ENCODE measurements at regions not wholly inside any gene's neighbourhood (a gene's known extent, or its start where the extent isn't known, plus 50 kb on each side); places are given as distances from the start of the nearest gene placed in this dataset.
A peak's percentile ranks its signal among the peaks of the same experiment; 100 is the strongest.

DNA sequence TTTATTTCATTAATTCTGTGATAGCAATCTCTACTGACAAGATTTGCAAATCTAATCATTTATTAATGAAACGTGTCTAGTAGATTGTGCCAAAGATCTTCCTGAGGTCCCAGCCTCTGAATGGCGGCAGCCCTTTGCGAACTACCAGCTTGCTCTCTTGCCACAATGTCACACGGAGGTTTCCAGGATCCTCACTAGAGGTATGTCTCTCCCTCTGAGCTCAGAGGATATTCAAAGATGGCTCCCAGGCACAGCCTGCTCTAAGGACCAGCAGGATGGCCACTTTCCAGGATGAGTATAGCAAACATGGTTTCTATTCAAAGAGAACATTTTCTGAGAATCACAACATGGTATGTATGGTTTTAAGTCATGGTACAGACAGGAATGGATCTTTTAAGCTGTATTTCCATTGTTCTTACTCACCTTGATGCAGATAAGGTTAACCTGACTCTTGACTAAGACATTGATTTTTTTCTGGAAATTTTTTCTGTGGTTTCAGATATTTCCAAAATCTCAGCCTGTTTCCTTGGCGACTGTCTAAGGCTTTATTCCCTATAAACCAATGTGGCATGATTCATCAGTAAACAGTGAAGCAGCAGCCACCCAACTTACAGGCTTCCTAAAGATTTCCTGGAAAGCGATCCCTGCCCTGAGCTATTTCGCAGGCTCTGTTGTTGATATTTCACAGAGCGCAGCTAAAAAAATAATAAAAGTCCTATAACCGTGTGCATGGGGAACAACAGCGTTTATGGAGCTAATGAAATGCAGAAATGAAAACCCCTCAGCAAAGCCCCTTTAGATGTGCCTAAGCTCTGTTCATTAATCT is 54.1 kb upstream of the KLF7 start:
- Histone ChIP-seq H3K79me1 (ENCODE audit: low read depth in 1 of 2, low read length in 2 of 2) (no peaks in the 10 kb centered on the region), H3K27ac (ENCODE audit: insufficient read depth, low read length) (no peak overlapping the region), H4K8ac (ENCODE audit: low read depth in 2 of 2, low read length in 2 of 2) (no peak overlapping the region), H3K27me3 (ENCODE audit: control insufficient read depth, insufficient read depth, low read length) (no peaks in the 10 kb centered on the region), H2AK5ac (ENCODE audit: low read depth, low read length) (no peak overlapping the region), H3K9ac (ENCODE audit: low read depth, low read length) (no peak overlapping the region), H2BK20ac (ENCODE audit: low read depth, low read length) (peak overlapping the region; percentile 6; the same call in 1 of the 2 replicates), H2AFZ (replicated peaks; ENCODE audit: low read length, poor library complexity) (no peak overlapping the region), H2BK5ac (ENCODE audit: low read depth, low read length, poor library complexity, severe bottlenecking) (no peak overlapping the region), H3K56ac (ENCODE audit: extremely low read depth, insufficient read depth, low read length) (no peak overlapping the region), H3K9me1 (ENCODE audit: insufficient read depth, low read length) (peaks cover 5% of the 10 kb centered on the region; the same call in 1 of the 2 replicates), H2BK120ac (ENCODE audit: low read depth, low read length) (no peak overlapping the region), H2AK9ac (replicated peaks; ENCODE audit: low read depth, low read length, poor library complexity) (no peak overlapping the region), H4K20me1 (ENCODE audit: insufficient read depth, low read length) (no peaks in the 10 kb centered on the region), H3K23ac (ENCODE audit: low read depth, low read length) (no peak overlapping the region), H3K4me1 (ENCODE audit: control insufficient read depth, insufficient read depth, low read length) (peaks cover 7% of the 10 kb centered on the region), H3K9me3 (ENCODE audit: control insufficient read depth, insufficient read depth, low read length) (no peaks in the 10 kb centered on the region), H3K4me3 (ENCODE audit: insufficient read depth, low read depth, low read length) (no peak overlapping the region), H3K4ac (ENCODE audit: low read depth, low read length) (no peak overlapping the region), H4K5ac (ENCODE audit: low read depth, low read length) (no peak overlapping the region), H3K4me2 (ENCODE audit: low read depth, low read length) (peak overlapping the region; percentile 64), H4K91ac (ENCODE audit: insufficient read depth, low read depth, low read length) (no peak overlapping the region), H2BK15ac (ENCODE audit: low read depth, low read length) (no peak overlapping the region), H3K36me3 (ENCODE audit: control insufficient read depth, insufficient read depth, low read length) (no peaks in the 10 kb centered on the region), H3K14ac (replicated peaks; ENCODE audit: low read depth, low read length) (no peak overlapping the region), H3K18ac (ENCODE audit: low read depth, low read length) (peak overlapping the region; percentile 43; the same call in 1 of the 2 replicates)
- DNase-seq (peak; percentile 88), ATAC-seq (ENCODE audit: low read depth) (peak; percentile 91)
- in situ Hi-C loops (cut with MboI; ENCODE audit: low sequenced_read_pairs), result no loop called here
- ChIA-PET CTCF (interaction anchor here (0.5 to 0.7 kb wide), 2 partner anchors 17 to 140 kb away, joined by 3 read pairs; no protein-coding TSS in a partner anchor), POLR2A (ENCODE audit: unreplicated experiment) (interaction anchor here (0.5 to 1.1 kb wide), 3 partner anchors 34 to 55 kb away, joined by 3 to 4 read pairs (median 3); partner anchors contain the start of gene KLF7)
- intact Hi-C loops (cut with micrococcal nuclease), result loop anchor here (1.0 to 5.0 kb wide), 2 partner anchors 38 to 54 kb away; no protein-coding TSS in a partner anchor
- 90% methylated on average over 2 of the region's 10 CpGs; no CpG with 5 or more reads in 1 of the 2 experiments for WGBS, 2 experiments (ENCODE audit: extremely low coverage in 2 of 2, insufficient read length in 1 of 2)
- dilution Hi-C loops (cut with HindIII; ENCODE audit: low sequenced_read_pairs, unreplicated experiment), result no loop called here
- no TSS peak for BruUV-seq (replicated peaks)
- TF ChIP-seq FOS (IDR thresholded peaks at IDR 0.05; ENCODE audit: low read depth, low read length) (peak; percentile 80), POLR2A (IDR thresholded peaks at IDR 0.05; ENCODE audit: low read depth, low read length) (no peak), NFE2L2 (IDR thresholded peaks at IDR 0.05; ENCODE audit: low read depth, low read length) (no peak), RFX5 (IDR thresholded peaks at IDR 0.05; ENCODE audit: low read depth, low read length) (no peak), MAZ (IDR thresholded peaks at IDR 0.05; ENCODE audit: borderline replicate concordance, low read depth, low read length) (no peak), SMC3 (IDR thresholded peaks at IDR 0.05; ENCODE audit: low read depth, low read length) (0 out of 2 replicates have a peak, but pooled peaks have one; percentile 9), RCOR1 (IDR thresholded peaks at IDR 0.05; ENCODE audit: insufficient replicate concordance, low read length) (no peak), CEBPB (IDR thresholded peaks at IDR 0.05; ENCODE audit: low read depth, low read length) (peak; percentile 40; the same call in 1 of the 2 replicates), RAD21 (IDR thresholded peaks at IDR 0.05; ENCODE audit: low read length) (peak; percentile 37), CHD1 (IDR thresholded peaks at IDR 0.05; ENCODE audit: low read depth, low read length) (no peak), MAFK (IDR thresholded peaks at IDR 0.05; ENCODE audit: low read depth, low read length) (0 out of 2 replicates have a peak, but pooled peaks have one; percentile 2)
- TF ChIP-seq, protein P1, sequence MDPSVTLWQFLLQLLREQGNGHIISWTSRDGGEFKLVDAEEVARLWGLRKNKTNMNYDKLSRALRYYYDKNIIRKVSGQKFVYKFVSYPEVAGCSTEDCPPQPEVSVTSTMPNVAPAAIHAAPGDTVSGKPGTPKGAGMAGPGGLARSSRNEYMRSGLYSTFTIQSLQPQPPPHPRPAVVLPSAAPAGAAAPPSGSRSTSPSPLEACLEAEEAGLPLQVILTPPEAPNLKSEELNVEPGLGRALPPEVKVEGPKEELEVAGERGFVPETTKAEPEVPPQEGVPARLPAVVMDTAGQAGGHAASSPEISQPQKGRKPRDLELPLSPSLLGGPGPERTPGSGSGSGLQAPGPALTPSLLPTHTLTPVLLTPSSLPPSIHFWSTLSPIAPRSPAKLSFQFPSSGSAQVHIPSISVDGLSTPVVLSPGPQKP (IDR thresholded peaks at IDR 0.05; ENCODE audit: borderline replicate concordance, low read depth, low read length), result no peak
- TF ChIP-seq, protein P2, sequence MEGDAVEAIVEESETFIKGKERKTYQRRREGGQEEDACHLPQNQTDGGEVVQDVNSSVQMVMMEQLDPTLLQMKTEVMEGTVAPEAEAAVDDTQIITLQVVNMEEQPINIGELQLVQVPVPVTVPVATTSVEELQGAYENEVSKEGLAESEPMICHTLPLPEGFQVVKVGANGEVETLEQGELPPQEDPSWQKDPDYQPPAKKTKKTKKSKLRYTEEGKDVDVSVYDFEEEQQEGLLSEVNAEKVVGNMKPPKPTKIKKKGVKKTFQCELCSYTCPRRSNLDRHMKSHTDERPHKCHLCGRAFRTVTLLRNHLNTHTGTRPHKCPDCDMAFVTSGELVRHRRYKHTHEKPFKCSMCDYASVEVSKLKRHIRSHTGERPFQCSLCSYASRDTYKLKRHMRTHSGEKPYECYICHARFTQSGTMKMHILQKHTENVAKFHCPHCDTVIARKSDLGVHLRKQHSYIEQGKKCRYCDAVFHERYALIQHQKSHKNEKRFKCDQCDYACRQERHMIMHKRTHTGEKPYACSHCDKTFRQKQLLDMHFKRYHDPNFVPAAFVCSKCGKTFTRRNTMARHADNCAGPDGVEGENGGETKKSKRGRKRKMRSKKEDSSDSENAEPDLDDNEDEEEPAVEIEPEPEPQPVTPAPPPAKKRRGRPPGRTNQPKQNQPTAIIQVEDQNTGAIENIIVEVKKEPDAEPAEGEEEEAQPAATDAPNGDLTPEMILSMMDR (conservative IDR thresholded peaks at IDR 0.05; ENCODE audit: low read depth, low read length), result no peak
- TF ChIP-seq, protein P3, sequence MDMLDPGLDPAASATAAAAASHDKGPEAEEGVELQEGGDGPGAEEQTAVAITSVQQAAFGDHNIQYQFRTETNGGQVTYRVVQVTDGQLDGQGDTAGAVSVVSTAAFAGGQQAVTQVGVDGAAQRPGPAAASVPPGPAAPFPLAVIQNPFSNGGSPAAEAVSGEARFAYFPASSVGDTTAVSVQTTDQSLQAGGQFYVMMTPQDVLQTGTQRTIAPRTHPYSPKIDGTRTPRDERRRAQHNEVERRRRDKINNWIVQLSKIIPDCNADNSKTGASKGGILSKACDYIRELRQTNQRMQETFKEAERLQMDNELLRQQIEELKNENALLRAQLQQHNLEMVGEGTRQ (IDR thresholded peaks at IDR 0.05; ENCODE audit: low read depth, low read length), result no peak

All from IMR-90 (cell line).